DMS153 treated with DMSO at 0.1 percent for 48 hours (cell line): ENCODE measurements at regions not wholly inside any gene's neighbourhood (a gene's known extent, or its start where the extent isn't known, plus 50 kb on each side); places are given as distances from the start of the nearest gene placed in this dataset.

Experiments used
- DNase-seq: peaks from one replicate; lab custom pipeline; 2025; ENCODE audit not compliant: unreplicated experiment; lab: John Stamatoyannopoulos, UW

GRCh38 chr7:49247759-49248158 lies 323.4 kb downstream of the CDC14C start:
- DNase-seq = no peak

GRCh38 chr7:49255054-49255453 lies 330.7 kb downstream of the CDC14C start:
- DNase-seq = no peak

GRCh38 chr7:49260538-49260937 lies 336.2 kb downstream of the CDC14C start:
- no peak for DNase-seq

GRCh38 chr7:49261928-49262327 lies 337.6 kb downstream of the CDC14C start:
- DNase-seq = no peak

- no peak for DNase-seq
These were observed 340.2 kb downstream of the CDC14C start for GRCh38 chr7:49264530-49264929.

- no peak for DNase-seq
These were observed 349.6 kb downstream of the CDC14C start for GRCh38 chr7:49273897-49274296.

GRCh38 chr7:49279891-49280290 lies 355.5 kb downstream of the CDC14C start:
- DNase-seq = no peak

GRCh38 chr7:49287653-49288052 lies 363.3 kb downstream of the CDC14C start:
- no peak for DNase-seq

GRCh38 chr7:49294611-49295010 lies 370.3 kb downstream of the CDC14C start:
- DNase-seq = no peak

GRCh38 chr7:49295146-49295545 lies 370.8 kb downstream of the CDC14C start:
- no peak for DNase-seq

GRCh38 chr7:49297958-49298357 lies 373.6 kb downstream of the CDC14C start:
- DNase-seq = no peak

GRCh38 chr7:49308787-49309186 lies 384.4 kb downstream of the CDC14C start:
- DNase-seq = no peak

GRCh38 chr7:49320083-49320482 lies 395.7 kb downstream of the CDC14C start:
- no peak for DNase-seq

GRCh38 chr7:49321843-49322242 lies 397.5 kb downstream of the CDC14C start:
- no peak for DNase-seq

- no peak for DNase-seq
These were observed 398.1 kb downstream of the CDC14C start for GRCh38 chr7:49322476-49322875.

GRCh38 chr7:49324040-49324439 lies 399.7 kb downstream of the CDC14C start:
- DNase-seq = no peak

GRCh38 chr7:49324707-49325106 lies 400.4 kb downstream of the CDC14C start:
- no peak for DNase-seq

- no peak for DNase-seq
These were observed 401.2 kb downstream of the CDC14C start for GRCh38 chr7:49325571-49325970.

- DNase-seq = no peak
These were observed 402.8 kb downstream of the CDC14C start for GRCh38 chr7:49327155-49327554.

- no peak for DNase-seq
These were observed 409.0 kb downstream of the CDC14C start for GRCh38 chr7:49333180-49333881.

GRCh38 chr7:49341849-49342248 lies 417.5 kb downstream of the CDC14C start:
- no peak for DNase-seq

GRCh38 chr7:49344556-49344955 lies 420.2 kb downstream of the CDC14C start:
- DNase-seq = no peak

- no peak for DNase-seq
These were observed 422.0 kb downstream of the CDC14C start for GRCh38 chr7:49346195-49346899.
